Mammary epithelial cell (primary cell): ENCODE measurements at regions not wholly inside any gene's neighbourhood (a gene's known extent, or its start where the extent isn't known, plus 50 kb on each side); places are given as distances from the start of the nearest gene placed in this dataset.

Experiments used
- EZH2 ChIP-seq: IDR thresholded peaks from 2 replicates; pipeline ENCODE4 v1.6.1; 2012; ENCODE audit warnings: low read length, inconsistent platforms, borderline replicate concordance
- TF ChIP-seq, protein P1 (sequence below), 2 donors: IDR thresholded peaks in 1 of 2; conservative IDR thresholded peaks in 1 of 2; 2 replicates each; pipeline ENCODE4 v1.5.1; 2011 to 2012; ENCODE audit warnings: inconsistent platforms in 2 of 2, low read length in 2 of 2, mild to moderate bottlenecking in 2 of 2, control low read depth in 1 of 2, low read depth in 1 of 2; ENCODE audit not compliant: insufficient read depth in 1 of 2; ENCODE audit errors: extremely low read depth in 1 of 2

DNA sequence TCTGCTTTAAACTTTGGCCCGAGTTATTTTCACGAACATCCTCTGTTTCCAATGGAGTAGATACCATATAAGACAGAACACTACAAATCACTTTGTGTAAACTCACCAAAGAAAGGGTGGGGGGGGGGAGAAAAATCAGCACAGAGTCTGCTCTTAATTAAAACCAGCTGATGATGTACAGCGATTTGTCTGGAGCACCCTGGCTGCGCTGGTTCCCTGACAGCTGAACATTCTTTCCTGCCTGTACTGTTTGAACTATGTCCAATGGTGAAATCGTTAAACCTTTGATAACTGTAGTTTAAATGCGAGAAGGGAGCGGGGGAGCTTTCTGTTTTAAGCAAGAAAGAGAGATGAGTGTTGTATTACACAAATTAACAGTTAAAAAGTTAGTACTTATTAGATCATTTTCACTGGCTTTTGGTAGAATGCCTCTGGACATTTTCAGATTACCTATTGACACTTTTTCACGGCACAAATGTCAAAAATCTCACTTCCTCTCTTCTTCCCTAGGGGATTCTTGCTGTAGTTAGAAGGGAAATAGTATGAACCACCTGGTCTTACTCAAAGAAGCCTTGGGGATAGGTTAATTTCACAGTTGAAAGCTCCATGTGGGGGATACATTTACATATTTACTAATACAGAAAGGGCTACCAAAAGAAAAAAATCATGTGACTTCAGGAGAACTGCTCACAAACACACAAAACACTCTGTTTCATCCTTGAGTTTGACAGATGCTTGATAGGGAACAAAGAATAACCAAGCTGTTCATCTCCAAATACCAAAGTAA, 140.2 kb upstream of the RUNX1 start:
- no peak for TF ChIP-seq EZH2
- TF ChIP-seq, protein P1, sequence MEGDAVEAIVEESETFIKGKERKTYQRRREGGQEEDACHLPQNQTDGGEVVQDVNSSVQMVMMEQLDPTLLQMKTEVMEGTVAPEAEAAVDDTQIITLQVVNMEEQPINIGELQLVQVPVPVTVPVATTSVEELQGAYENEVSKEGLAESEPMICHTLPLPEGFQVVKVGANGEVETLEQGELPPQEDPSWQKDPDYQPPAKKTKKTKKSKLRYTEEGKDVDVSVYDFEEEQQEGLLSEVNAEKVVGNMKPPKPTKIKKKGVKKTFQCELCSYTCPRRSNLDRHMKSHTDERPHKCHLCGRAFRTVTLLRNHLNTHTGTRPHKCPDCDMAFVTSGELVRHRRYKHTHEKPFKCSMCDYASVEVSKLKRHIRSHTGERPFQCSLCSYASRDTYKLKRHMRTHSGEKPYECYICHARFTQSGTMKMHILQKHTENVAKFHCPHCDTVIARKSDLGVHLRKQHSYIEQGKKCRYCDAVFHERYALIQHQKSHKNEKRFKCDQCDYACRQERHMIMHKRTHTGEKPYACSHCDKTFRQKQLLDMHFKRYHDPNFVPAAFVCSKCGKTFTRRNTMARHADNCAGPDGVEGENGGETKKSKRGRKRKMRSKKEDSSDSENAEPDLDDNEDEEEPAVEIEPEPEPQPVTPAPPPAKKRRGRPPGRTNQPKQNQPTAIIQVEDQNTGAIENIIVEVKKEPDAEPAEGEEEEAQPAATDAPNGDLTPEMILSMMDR (conservative IDR thresholded peaks at IDR 0.05 in 1 of 2, IDR thresholded peaks at IDR 0.05 in 1 of 2; ENCODE audit: extremely low read depth in 1 of 2, insufficient read depth in 1 of 2, low read depth in 1 of 2, low read length in 2 of 2) = no peak
